DOHH2 (cell line): ENCODE measurements at regions not wholly inside any gene's neighbourhood (a gene's known extent, or its start where the extent isn't known, plus 50 kb on each side); places are given as distances from the start of the nearest gene placed in this dataset.

Experiments
- CTCF ChIP-seq: fragments of 200-600 bp; sonication (generic); IDR thresholded peaks from one replicate; pipeline ENCODE4 v1.5.1; 2014; ENCODE audit warnings: antibody characterized with exemption, mild to moderate bottlenecking, low read depth, low read length; ENCODE audit not compliant: poor library complexity, severe bottlenecking
- EZH2phosphoT487 ChIP-seq: fragments of 200-600 bp; sonication (generic); IDR thresholded peaks from 2 replicates; pipeline ENCODE4 v1.6.1; 2017; ENCODE audit warnings: borderline replicate concordance, mild to moderate bottlenecking, antibody characterized with exemption, low read length, moderate library complexity, mixed read lengths

GRCh38 chr12:3350432-3350831 lies 140.6 kb upstream of the PRMT8 start:
- TF ChIP-seq CTCF (no peak), EZH2phosphoT487 (no peak)
